ENCODE measurements at regions not wholly inside any gene's neighbourhood (a gene's known extent, or its start where the extent isn't known, plus 50 kb on each side); places are given as distances from the start of the nearest gene placed in this dataset.
A peak's percentile ranks its signal among the peaks of the same experiment; 100 is the strongest.

GRCh38 chr3:28994161-28994905 is 286.5 kb upstream of the RBMS3 start:
- Histone ChIP-seq H3K4me3 (IDR thresholded peaks at IDR 0.05; ENCODE audit: insufficient read depth, low read depth, low read length) (no peak overlapping the region), H3K4me1 (ENCODE audit: low read depth, poor library complexity, severe bottlenecking) (no peaks in the 10 kb centered on the region)

GRCh38 chr3:29004885-29005599 is 275.8 kb upstream of the RBMS3 start:
- no peak for TF ChIP-seq CTCF (conservative IDR thresholded peaks at IDR 0.05; ENCODE audit: low read depth, low read length)
- no peaks in the 10 kb centered on the region for H3K79me2 ChIP-seq (ENCODE audit: insufficient read depth, low read depth)
- no peaks in the 10 kb centered on the region for H3K36me3 ChIP-seq (ENCODE audit: insufficient read depth)
- no peaks in the 10 kb centered on the region for H3K27me3 ChIP-seq (ENCODE audit: insufficient read depth, low read depth)
- no peak overlapping the region for H2AFZ ChIP-seq (ENCODE audit: low read depth)
- H4K20me1 ChIP-seq (ENCODE audit: insufficient read depth), result no peaks in the 10 kb centered on the region
- H3K4me2 ChIP-seq, result 0 out of 2 replicates have a peak overlapping the region, but pooled peaks have one; percentile 17
- no peak overlapping the region for H3K9ac ChIP-seq
- H3K4me1 ChIP-seq (ENCODE audit: low read depth, poor library complexity, severe bottlenecking), result peaks cover 11% of the 10 kb centered on the region
- no peak overlapping the region for H3K4me3 ChIP-seq (IDR thresholded peaks at IDR 0.05; ENCODE audit: insufficient read depth, low read depth, low read length)
- H3K27ac ChIP-seq, result no peak overlapping the region

More at GRCh38 chr3:28994161-28994905, 286.5 kb upstream of the RBMS3 start:
- no peaks in the 10 kb centered on the region for H3K79me2 ChIP-seq (ENCODE audit: insufficient read depth, low read depth)
- no peak overlapping the region for H3K27ac ChIP-seq
- no peaks in the 10 kb centered on the region for H4K20me1 ChIP-seq (ENCODE audit: insufficient read depth)
- no peaks in the 10 kb centered on the region for H3K27me3 ChIP-seq (ENCODE audit: insufficient read depth, low read depth)
- H2AFZ ChIP-seq (ENCODE audit: low read depth), result no peak overlapping the region
- H3K36me3 ChIP-seq (ENCODE audit: insufficient read depth), result no peaks in the 10 kb centered on the region
- H3K4me2 ChIP-seq, result no peak overlapping the region
- TF ChIP-seq CTCF (conservative IDR thresholded peaks at IDR 0.05; ENCODE audit: low read depth, low read length), result no peak
- no peak overlapping the region for H3K9ac ChIP-seq

GRCh38 chr3:29005862-29006261 is 275.0 kb upstream of the RBMS3 start:
- H4K20me1 ChIP-seq (ENCODE audit: insufficient read depth), result no peaks in the 10 kb centered on the region
- H3K4me1 ChIP-seq (ENCODE audit: low read depth, poor library complexity, severe bottlenecking), result peaks cover 11% of the 10 kb centered on the region
- no peak overlapping the region for H2AFZ ChIP-seq (ENCODE audit: low read depth)
- no peak overlapping the region for H3K9ac ChIP-seq
- H3K4me2 ChIP-seq, result 0 out of 2 replicates have a peak overlapping the region, but pooled peaks have one; percentile 17
- H3K27ac ChIP-seq, result no peak overlapping the region
- no peak for TF ChIP-seq CTCF (conservative IDR thresholded peaks at IDR 0.05; ENCODE audit: low read depth, low read length)
- H3K36me3 ChIP-seq (ENCODE audit: insufficient read depth), result no peaks in the 10 kb centered on the region
- H3K27me3 ChIP-seq (ENCODE audit: insufficient read depth, low read depth), result no peaks in the 10 kb centered on the region
- H3K4me3 ChIP-seq (IDR thresholded peaks at IDR 0.05; ENCODE audit: insufficient read depth, low read depth, low read length), result no peak overlapping the region
- no peaks in the 10 kb centered on the region for H3K79me2 ChIP-seq (ENCODE audit: insufficient read depth, low read depth)

GRCh38 chr3:29011441-29011840 is 269.4 kb upstream of the RBMS3 start:
- no peak overlapping the region for H3K4me3 ChIP-seq (IDR thresholded peaks at IDR 0.05; ENCODE audit: insufficient read depth, low read depth, low read length)
- no peak overlapping the region for H3K27ac ChIP-seq
- no peaks in the 10 kb centered on the region for H3K79me2 ChIP-seq (ENCODE audit: insufficient read depth, low read depth)
- H3K27me3 ChIP-seq (ENCODE audit: insufficient read depth, low read depth), result no peaks in the 10 kb centered on the region
- H3K36me3 ChIP-seq (ENCODE audit: insufficient read depth), result no peaks in the 10 kb centered on the region
- TF ChIP-seq CTCF (conservative IDR thresholded peaks at IDR 0.05; ENCODE audit: low read depth, low read length), result no peak
- no peak overlapping the region for H3K9ac ChIP-seq
- H3K4me1 ChIP-seq (ENCODE audit: low read depth, poor library complexity, severe bottlenecking), result no peaks in the 10 kb centered on the region
- no peak overlapping the region for H2AFZ ChIP-seq (ENCODE audit: low read depth)
- no peak overlapping the region for H3K4me2 ChIP-seq
- H4K20me1 ChIP-seq (ENCODE audit: insufficient read depth), result no peaks in the 10 kb centered on the region
